A549 (cell line): ENCODE measurements at regions not wholly inside any gene's neighbourhood (a gene's known extent, or its start where the extent isn't known, plus 50 kb on each side); places are given as distances from the start of the nearest gene placed in this dataset.

Experiments used
- ATAC-seq, 2 experiments: fragments of 200-7000 bp in 1 of 2; fragments of >200 bp in 1 of 2; cut with Nextera tagmentation in 1 of 2; cut with Tn5 transposase in 1 of 2; 3 replicates each; pipeline versions ENCODE4 v1.8.0 to v1.9.1; 2018 to 2020; ENCODE audit warnings: mild to moderate bottlenecking in 1 of 2, moderate library complexity in 1 of 2
- CTCF ChIA-PET: fragments of 300-600 bp; sonication (Branson Sonifier 250); formaldehyde crosslinking; extraction: SDS; loops from one replicate; lab custom pipeline; 2021; ENCODE audit warnings: antibody characterized with exemption, inconsistent platforms; lab: Yijun Ruan, JAX
- POLR2A ChIA-PET: fragments of 350-600 bp; formaldehyde crosslinking; extraction: SDS; loops from one replicate; lab custom pipeline; 2021; ENCODE audit warnings: antibody characterized with exemption, inconsistent platforms; lab: Yijun Ruan, JAX
- DNase-seq, 2 experiments: peaks; one replicate each; pipeline versions ENCODE4 v3.0.0 to v3.0.0-alpha.2; 2011 to 2016; ENCODE audit warnings: low read depth in 1 of 2, low spot score in 1 of 2
- FAIRE-seq: peaks from 2 replicates; lab custom pipeline; 2011; peaks lifted over from hg19 to GRCh38; lab: Jason Lieb, UNC
- H3K27ac ChIP-seq, 2 experiments: fragments of >200 bp; sonication (Bioruptor Twin); formaldehyde crosslinking; 3 replicates each; pipeline ENCODE4 v1.5.1; 2016 to 2017
- H3K4me1 ChIP-seq: fragments of >200 bp; sonication (Bioruptor Twin); formaldehyde crosslinking; 3 replicates; pipeline ENCODE4 v1.6.1; 2016
- H3K4me2 ChIP-seq: fragments of >200 bp; sonication (Bioruptor Twin); formaldehyde crosslinking; 3 replicates; pipeline ENCODE4 v1.6.1; 2016
- H3K4me3 ChIP-seq: fragments of >200 bp; sonication (Bioruptor Twin); formaldehyde crosslinking; 3 replicates; pipeline ENCODE4 v1.5.1; 2016
- H3K9me3 ChIP-seq: fragments of >200 bp; sonication (Bioruptor Twin); formaldehyde crosslinking; 3 replicates; pipeline ENCODE4 v1.6.1; 2016
- BCL3 ChIP-seq: fragments of >200 bp; sonication (Bioruptor Twin); formaldehyde crosslinking; IDR thresholded peaks from 3 replicates; pipeline ENCODE4 v1.6.1; 2016
- BHLHE40 ChIP-seq: IDR thresholded peaks from 2 replicates; pipeline ENCODE4 v1.6.1; 2012; ENCODE audit warnings: low read depth, low read length, inconsistent platforms
- CBX2 ChIP-seq: fragments of 200-600 bp; sonication (generic); IDR thresholded peaks from 2 replicates; pipeline ENCODE4 v1.6.1; 2016; ENCODE audit warnings: low read depth, mild to moderate bottlenecking, borderline replicate concordance
- CEBPB ChIP-seq, 2 experiments: fragments of >200 bp in 1 of 2; sonication (Bioruptor Twin) in 1 of 2; formaldehyde crosslinking in 1 of 2; IDR thresholded peaks; 2 replicates each; pipeline ENCODE4 v1.6.1; 2012 to 2016
- CHD4 ChIP-seq: fragments of 200-600 bp; sonication (generic); IDR thresholded peaks from 2 replicates; pipeline ENCODE4 v1.6.1; 2016; ENCODE audit warnings: antibody characterized with exemption, mild to moderate bottlenecking, borderline replicate concordance
- E2F6 ChIP-seq: IDR thresholded peaks from 2 replicates; pipeline ENCODE4 v1.6.1; 2012; ENCODE audit warnings: low read depth, borderline replicate concordance
- EP300 ChIP-seq, 2 experiments: fragments of >200 bp; sonication (Bioruptor Twin); formaldehyde crosslinking; IDR thresholded peaks; 2 replicates in 1 of 2; 3 replicates in 1 of 2; pipeline ENCODE4 v1.6.1; 2016 to 2017
- ESRRA ChIP-seq: fragments of 150-350 bp; IDR thresholded peaks from 2 replicates; pipeline ENCODE4 v1.6.1; 2014; ENCODE audit warnings: mild to moderate bottlenecking, low read length, borderline replicate concordance
- FOSB ChIP-seq: fragments of 250-450 bp; sonication (Bioruptor Pico); IDR thresholded peaks from 2 replicates; pipeline ENCODE4 v1.5.0; 2020; ENCODE audit warnings: mild to moderate bottlenecking, moderate library complexity
- FOXS1 ChIP-seq: fragments of 250-450 bp; sonication (Bioruptor Pico); IDR thresholded peaks from 2 replicates; pipeline ENCODE4 v1.5.0; 2020; ENCODE audit warnings: mild to moderate bottlenecking, moderate library complexity
- GATA3 ChIP-seq: IDR thresholded peaks from 2 replicates; pipeline ENCODE4 v1.6.1; 2012; ENCODE audit warnings: borderline replicate concordance
- HDAC2 ChIP-seq: fragments of 200-600 bp; sonication (generic); IDR thresholded peaks from 2 replicates; pipeline ENCODE4 v1.6.1; 2016
- HOXB13 ChIP-seq: fragments of 250-450 bp; sonication (Bioruptor Pico); IDR thresholded peaks from 2 replicates; pipeline ENCODE4 v1.5.0; 2020; ENCODE audit warnings: low read depth, mild to moderate bottlenecking, moderate library complexity
- KDM1A ChIP-seq: fragments of 200-600 bp; sonication (generic); IDR thresholded peaks from 2 replicates; pipeline ENCODE4 v1.6.1; 2016; ENCODE audit warnings: low read depth, mild to moderate bottlenecking
- KDM5A ChIP-seq: fragments of 200-600 bp; sonication (generic); IDR thresholded peaks from 2 replicates; pipeline ENCODE4 v1.6.1; 2016; ENCODE audit warnings: antibody characterized with exemption, mild to moderate bottlenecking
- MAFK ChIP-seq: fragments of 450-650 bp; IDR thresholded peaks from 2 replicates; pipeline ENCODE4 v1.6.1; 2014; ENCODE audit not compliant: partially characterized antibody
- MYC ChIP-seq: IDR thresholded peaks from 2 replicates; pipeline ENCODE4 v1.6.1; 2012; ENCODE audit warnings: mild to moderate bottlenecking, inconsistent platforms, low read length, improper control_type of control experiment, borderline replicate concordance
- NFE2L2 ChIP-seq: fragments of 150-350 bp; conservative IDR thresholded peaks from 2 replicates; pipeline ENCODE4 v1.6.1; 2014; ENCODE audit warnings: low read length
- NR3C1 ChIP-seq: fragments of >200 bp; sonication (Bioruptor Twin); formaldehyde crosslinking; IDR thresholded peaks from 3 replicates; pipeline ENCODE4 v1.6.1; 2017
- PHF8 ChIP-seq: fragments of 200-600 bp; sonication (generic); IDR thresholded peaks from 2 replicates; pipeline ENCODE4 v1.6.1; 2016; ENCODE audit warnings: low read depth, mild to moderate bottlenecking, antibody characterized with exemption, moderate library complexity, borderline replicate concordance
- POLR2A ChIP-seq: IDR thresholded peaks from 2 replicates; pipeline ENCODE4 v1.6.1; 2012; ENCODE audit warnings: mild to moderate bottlenecking, low read length
- RARB ChIP-seq: fragments of 250-450 bp; sonication (Bioruptor Pico); IDR thresholded peaks from 2 replicates; pipeline ENCODE4 v1.8.0; 2021; ENCODE audit warnings: mild to moderate bottlenecking, moderate library complexity
- RCOR1 ChIP-seq: fragments of 150-350 bp; IDR thresholded peaks from 2 replicates; pipeline ENCODE4 v1.6.1; 2014; ENCODE audit warnings: antibody characterized with exemption, low read length, low read depth
- RFX5 ChIP-seq: fragments of 450-650 bp; IDR thresholded peaks from 2 replicates; pipeline ENCODE4 v1.7.1; 2014; ENCODE audit warnings: antibody characterized with exemption, mild to moderate bottlenecking, moderate library complexity
- RNF2 ChIP-seq: fragments of 200-600 bp; sonication (generic); IDR thresholded peaks from 2 replicates; pipeline ENCODE4 v1.6.1; 2016; ENCODE audit warnings: low read depth, mild to moderate bottlenecking, antibody characterized with exemption, moderate library complexity, borderline replicate concordance
- SMC3 ChIP-seq: fragments of >200 bp; sonication (Bioruptor Twin); formaldehyde crosslinking; IDR thresholded peaks from 3 replicates; pipeline ENCODE4 v1.6.1; 2018; ENCODE audit warnings: inconsistent platforms
- SREBF2 ChIP-seq: fragments of 450-650 bp; IDR thresholded peaks from 2 replicates; pipeline ENCODE4 v1.6.1; 2014; ENCODE audit warnings: mild to moderate bottlenecking, moderate library complexity
- TP53 ChIP-seq: fragments of 250-450 bp; sonication (Bioruptor Pico); IDR thresholded peaks from 2 replicates; pipeline ENCODE4 v1.5.0; 2021; ENCODE audit warnings: mild to moderate bottlenecking, moderate library complexity
- ZNF302 ChIP-seq: fragments of 250-450 bp; sonication (Bioruptor Pico); IDR thresholded peaks from 2 replicates; pipeline ENCODE4 v1.9.0; 2021; ENCODE audit warnings: inconsistent platforms, mild to moderate bottlenecking, moderate library complexity
- ZSCAN20 ChIP-seq: fragments of 250-450 bp; sonication (Bioruptor Pico); IDR thresholded peaks from 2 replicates; pipeline ENCODE4 v1.8.0; 2022; ENCODE audit warnings: mild to moderate bottlenecking, moderate library complexity
- WGBS: methylation state at CpG from one replicate; pipeline ENCODE4 v1.1.6; 2017; ENCODE audit errors: missing lambda C conversion rate; 5-methylcytosine and 5-hydroxymethylcytosine counted together
- TF ChIP-seq, protein P1 (sequence below): fragments of 250-450 bp; sonication (Bioruptor Pico); IDR thresholded peaks from 2 replicates; pipeline ENCODE4 v1.5.0; 2020; ENCODE audit warnings: low read depth, mild to moderate bottlenecking, moderate library complexity
- TF ChIP-seq, protein P2 (sequence below): fragments of 150-350 bp; IDR thresholded peaks from 2 replicates; pipeline ENCODE4 v1.6.1; 2014; ENCODE audit warnings: low read depth, mild to moderate bottlenecking, low read length
- TF ChIP-seq, protein P3 (sequence below): fragments of >200 bp; sonication (Bioruptor Twin); formaldehyde crosslinking; IDR thresholded peaks from 2 replicates; pipeline ENCODE4 v1.6.1; 2016

DNA sequence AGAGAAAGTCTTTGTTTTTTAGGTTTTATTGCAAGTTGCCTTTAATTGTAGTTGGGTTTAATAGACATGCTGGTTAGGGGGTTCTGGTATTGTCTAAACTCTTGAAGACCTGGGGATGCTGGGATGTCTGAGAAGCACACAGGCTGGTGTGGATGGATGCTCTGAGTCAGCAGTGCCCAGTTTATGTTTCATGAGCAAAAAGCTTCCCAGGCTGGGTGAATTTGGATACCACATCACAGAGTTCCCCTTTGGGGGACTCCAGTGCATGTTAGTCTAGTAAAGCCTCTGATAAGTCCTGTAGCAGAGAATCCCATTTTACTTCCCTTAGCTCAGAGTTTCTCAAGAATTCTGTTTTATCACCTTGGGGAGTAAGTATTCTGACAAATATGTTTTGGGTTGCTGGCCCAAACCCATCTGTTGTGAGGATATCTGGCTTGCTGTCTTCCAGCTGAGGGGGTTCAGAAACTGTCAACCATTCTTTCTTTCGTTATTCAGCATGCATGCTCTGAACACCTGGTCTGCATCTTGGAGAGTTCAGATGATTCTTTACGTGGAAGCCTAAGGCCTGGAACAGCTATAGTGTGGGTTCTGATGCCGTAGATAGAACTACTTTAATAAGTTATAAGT lies 509.1 kb downstream of the VRK1 start:
- no peak for TF ChIP-seq HOXB13
- no peak for TF ChIP-seq RNF2
- TF ChIP-seq KDM1A = no peak
- TF ChIP-seq ZSCAN20 (CRISPR knock-in tag) = no peak
- no peak for TF ChIP-seq HDAC2
- no peak for TF ChIP-seq ESRRA
- no peak for TF ChIP-seq MAFK
- TF ChIP-seq NFE2L2 = no peak
- TF ChIP-seq E2F6 = no peak
- TF ChIP-seq SMC3 = no peak
- TF ChIP-seq MYC = no peak
- TF ChIP-seq, protein P1, sequence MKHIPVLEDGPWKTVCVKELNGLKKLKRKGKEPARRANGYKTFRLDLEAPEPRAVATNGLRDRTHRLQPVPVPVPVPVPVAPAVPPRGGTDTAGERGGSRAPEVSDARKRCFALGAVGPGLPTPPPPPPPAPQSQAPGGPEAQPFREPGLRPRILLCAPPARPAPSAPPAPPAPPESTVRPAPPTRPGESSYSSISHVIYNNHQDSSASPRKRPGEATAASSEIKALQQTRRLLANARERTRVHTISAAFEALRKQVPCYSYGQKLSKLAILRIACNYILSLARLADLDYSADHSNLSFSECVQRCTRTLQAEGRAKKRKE = no peak
- no peak for TF ChIP-seq EP300 (IDR thresholded peaks at IDR 0.05)
- TF ChIP-seq FOXS1 (CRISPR knock-in tag) = no peak
- TF ChIP-seq, protein P2, sequence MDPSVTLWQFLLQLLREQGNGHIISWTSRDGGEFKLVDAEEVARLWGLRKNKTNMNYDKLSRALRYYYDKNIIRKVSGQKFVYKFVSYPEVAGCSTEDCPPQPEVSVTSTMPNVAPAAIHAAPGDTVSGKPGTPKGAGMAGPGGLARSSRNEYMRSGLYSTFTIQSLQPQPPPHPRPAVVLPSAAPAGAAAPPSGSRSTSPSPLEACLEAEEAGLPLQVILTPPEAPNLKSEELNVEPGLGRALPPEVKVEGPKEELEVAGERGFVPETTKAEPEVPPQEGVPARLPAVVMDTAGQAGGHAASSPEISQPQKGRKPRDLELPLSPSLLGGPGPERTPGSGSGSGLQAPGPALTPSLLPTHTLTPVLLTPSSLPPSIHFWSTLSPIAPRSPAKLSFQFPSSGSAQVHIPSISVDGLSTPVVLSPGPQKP = no peak
- TF ChIP-seq PHF8 = no peak
- no peak for TF ChIP-seq BCL3
- TF ChIP-seq SREBF2 = no peak
- TF ChIP-seq, all 56 proteins: peak for 0
- Histone ChIP-seq H3K4me2 (no peak overlapping the region), H3K4me1 (no peaks in the 10 kb centered on the region), H3K9me3 (no peaks in the 10 kb centered on the region), H3K4me3 (no peak overlapping the region), H3K27ac (no peak overlapping the region)
- WGBS = 3% methylated on average over 3 of the region's 3 CpGs
- ATAC-seq (no peak), FAIRE-seq (no peak), DNase-seq (no peak)
- POLR2A ChIA-PET = no interaction called here
- CTCF ChIA-PET = no interaction called here

- no peak for ATAC-seq
- WGBS = 21% methylated on average over 4 of the region's 4 CpGs
- H3K4me2 ChIP-seq = no peak overlapping the region
- ChIA-PET CTCF (no interaction called here), POLR2A (no interaction called here)
- no peaks in the 10 kb centered on the region for H3K9me3 ChIP-seq
- no peak for FAIRE-seq
- H3K4me3 ChIP-seq = no peak overlapping the region
- no peak for DNase-seq
- H3K4me1 ChIP-seq = no peaks in the 10 kb centered on the region
- TF ChIP-seq TP53 (CRISPR knock-in tag) = no peak
- no peak for TF ChIP-seq CBX2
- TF ChIP-seq RFX5 = no peak
- TF ChIP-seq FOSB = no peak
- no peak for TF ChIP-seq NR3C1
- TF ChIP-seq RCOR1 = no peak
- no peak for TF ChIP-seq GATA3
- no peak for TF ChIP-seq HOXB13
- TF ChIP-seq EP300 (IDR thresholded peaks at IDR 0.05) = no peak
- no peak for TF ChIP-seq BCL3
- TF ChIP-seq SMC3 = no peak
- TF ChIP-seq ZNF302 (CRISPR knock-in tag) = no peak
- TF ChIP-seq RARB (CRISPR knock-in tag) = no peak
- TF ChIP-seq CEBPB (IDR thresholded peaks at IDR 0.05) = no peak
- no peak for TF ChIP-seq CHD4
- TF ChIP-seq BHLHE40 = no peak
- TF ChIP-seq, protein P3, sequence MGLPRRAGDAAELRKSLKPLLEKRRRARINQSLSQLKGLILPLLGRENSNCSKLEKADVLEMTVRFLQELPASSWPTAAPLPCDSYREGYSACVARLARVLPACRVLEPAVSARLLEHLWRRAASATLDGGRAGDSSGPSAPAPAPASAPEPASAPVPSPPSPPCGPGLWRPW = no peak
- no peak for TF ChIP-seq POLR2A
- TF ChIP-seq PHF8 = no peak
- TF ChIP-seq KDM5A = no peak
- no peak overlapping the region for H3K27ac ChIP-seq
Measured at GRCh38 chr14:97306760-97307246, 509.6 kb downstream of the VRK1 start.
